ENCODE measurements at regions not wholly inside any gene's neighbourhood (a gene's known extent, or its start where the extent isn't known, plus 50 kb on each side); places are given as distances from the start of the nearest gene placed in this dataset.

- ATAC-seq = no peak
These were observed 189.3 kb downstream of the VRK1 start for GRCh38 chr14:96986256-96987085.

- ATAC-seq = no peak
These were observed 189.9 kb downstream of the VRK1 start for GRCh38 chr14:96987086-96987474.

GRCh38 chr14:96987771-96988170 lies 190.6 kb downstream of the VRK1 start:
- ATAC-seq = no peak

- no peak for ATAC-seq
These were observed 192.1 kb downstream of the VRK1 start for GRCh38 chr14:96989306-96989705.

- no peak for ATAC-seq
These were observed 194.0 kb downstream of the VRK1 start for GRCh38 chr14:96991226-96991625.

GRCh38 chr14:96994999-96995398 lies 197.8 kb downstream of the VRK1 start:
- no peak for ATAC-seq

GRCh38 chr14:96997269-96997668 lies 200.1 kb downstream of the VRK1 start:
- ATAC-seq = no peak

- no peak for ATAC-seq
These were observed 200.8 kb downstream of the VRK1 start for GRCh38 chr14:96997996-96998395.

GRCh38 chr14:96999654-97000155 lies 202.5 kb downstream of the VRK1 start:
- peak; percentile 18 for ATAC-seq

GRCh38 chr14:97002454-97002853 lies 205.3 kb downstream of the VRK1 start:
- no peak for ATAC-seq

GRCh38 chr14:97005934-97006333 lies 208.8 kb downstream of the VRK1 start:
- no peak for ATAC-seq

GRCh38 chr14:97010491-97011160 lies 213.4 kb downstream of the VRK1 start:
- no peak for ATAC-seq

GRCh38 chr14:97013878-97014277 lies 216.7 kb downstream of the VRK1 start:
- no peak for ATAC-seq

- no peak for ATAC-seq
These were observed 223.8 kb downstream of the VRK1 start for GRCh38 chr14:97021001-97021400.

- peak; percentile 12 for ATAC-seq
These were observed 224.5 kb downstream of the VRK1 start for GRCh38 chr14:97021571-97022168.

- no peak for ATAC-seq
These were observed 225.6 kb downstream of the VRK1 start for GRCh38 chr14:97022741-97023140.

- no peak for ATAC-seq
These were observed 226.7 kb downstream of the VRK1 start for GRCh38 chr14:97023871-97024270.

- ATAC-seq = no peak
These were observed 227.1 kb downstream of the VRK1 start for GRCh38 chr14:97024300-97024699.

- ATAC-seq = peak; percentile 18
These were observed 228.5 kb downstream of the VRK1 start for GRCh38 chr14:97025722-97026121.

- no peak for ATAC-seq
These were observed 230.2 kb downstream of the VRK1 start for GRCh38 chr14:97027256-97027999.

GRCh38 chr14:97028382-97028781 lies 231.2 kb downstream of the VRK1 start:
- ATAC-seq = no peak

- ATAC-seq = no peak
These were observed 232.6 kb downstream of the VRK1 start for GRCh38 chr14:97029800-97030199.

- no peak for ATAC-seq
These were observed 234.3 kb downstream of the VRK1 start for GRCh38 chr14:97031530-97031929.
